Adrenal gland (tissue), 5 donors: ENCODE measurements at regions not wholly inside any gene's neighbourhood (a gene's known extent, or its start where the extent isn't known, plus 50 kb on each side); places are given as distances from the start of the nearest gene placed in this dataset.

Experiments
- CTCF ChIP-seq, 6 experiments: fragments of 450-650 bp in 4 of 6; fragments of 200-600 bp in 2 of 6; sonication (generic) in 1 of 6; IDR thresholded peaks; 1 replicate in 5 of 6; 2 replicates in 1 of 6; pipeline versions ENCODE4 v1.5.1 to v1.8.0; 2016 to 2021; ENCODE audit warnings: antibody characterized with exemption in 6 of 6, mild to moderate bottlenecking in 2 of 6, moderate library complexity in 1 of 6
- POLR2A ChIP-seq, 2 donors: fragments of 450-650 bp; IDR thresholded peaks; one replicate each; pipeline ENCODE4 v1.6.1; 2017; ENCODE audit warnings: antibody characterized with exemption in 2 of 2, mild to moderate bottlenecking in 2 of 2, moderate library complexity in 1 of 2
- donor health status: DM: no; HTN: no; CAD: no.

GRCh38 chr9:1173211-1173610 lies 123.1 kb downstream of the DMRT2 start:
- TF ChIP-seq CTCF (IDR thresholded peaks at IDR 0.05) (no peak), POLR2A (IDR thresholded peaks at IDR 0.05) (no peak)
